NCI-H524 treated with DMSO at 0.1 percent for 48 hours (cell line): ENCODE measurements at regions not wholly inside any gene's neighbourhood (a gene's known extent, or its start where the extent isn't known, plus 50 kb on each side); places are given as distances from the start of the nearest gene placed in this dataset.
"Not testable (repeated sequence)": the region's sequence is repeated elsewhere in the genome, so short reads cannot be mapped to it uniquely, and the experiment has no call there.

Experiments used
- DNase-seq: peaks from one replicate; lab custom pipeline; 2025; lab: John Stamatoyannopoulos, UW

GRCh38 chr5:56295311-56295710 is 62.2 kb upstream of the ANKRD55 start:
- not testable (repeated sequence) for DNase-seq

GRCh38 chr5:56294354-56294753 is 61.2 kb upstream of the ANKRD55 start:
- DNase-seq, result no peak

DNA sequence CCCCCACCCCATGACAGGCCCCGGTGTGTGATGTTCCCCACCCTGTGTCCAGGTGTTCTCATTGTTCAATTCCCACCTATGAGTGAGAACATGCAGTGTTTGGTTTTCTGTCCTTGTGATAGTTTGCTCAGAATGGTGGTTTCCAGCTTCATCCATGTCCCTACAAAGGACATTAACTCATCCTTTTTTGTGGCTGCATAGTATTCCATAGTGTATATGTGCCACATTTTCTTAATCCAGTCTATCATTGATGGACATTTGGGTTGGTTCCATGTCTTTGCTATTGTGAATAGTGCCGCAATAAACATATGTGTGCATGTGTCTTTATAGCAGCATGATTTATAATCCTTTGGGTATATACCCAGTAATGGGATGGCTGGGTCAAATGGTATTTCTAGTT is 59.7 kb upstream of the ANKRD55 start:
- DNase-seq, result not testable (repeated sequence)

DNA sequence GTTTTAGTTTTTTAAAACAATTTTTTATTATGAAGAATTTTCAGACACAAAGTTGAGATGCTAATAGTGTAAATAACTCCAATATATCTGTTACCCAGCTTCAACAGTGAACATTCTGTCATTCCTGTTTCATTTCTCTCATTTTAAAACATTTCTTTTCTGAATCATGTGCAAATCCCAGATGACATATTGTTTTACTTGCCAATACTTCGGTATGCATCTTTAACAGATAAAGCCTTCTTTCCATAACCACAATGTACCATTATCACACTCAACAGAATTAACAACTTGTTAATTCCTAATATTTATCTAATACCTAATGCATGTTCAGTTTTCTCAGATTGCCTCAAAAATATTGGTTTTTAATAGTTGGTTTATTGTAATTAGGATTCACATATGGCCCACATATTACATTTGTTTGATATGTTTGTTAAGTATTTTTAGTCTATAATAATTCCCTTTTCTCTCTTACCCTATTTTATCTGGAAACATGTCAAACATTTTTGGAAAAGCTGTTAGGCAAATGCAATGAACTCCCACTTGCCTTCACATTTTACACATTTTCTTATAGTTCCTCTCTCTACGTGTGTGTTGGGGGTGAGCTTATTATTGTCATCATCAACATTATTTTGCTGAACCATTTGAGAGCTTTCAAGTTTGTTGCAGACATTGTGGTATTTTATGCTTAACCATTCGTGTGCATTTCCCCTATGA is 58.7 kb upstream of the ANKRD55 start:
- DNase-seq, result no peak

DNA sequence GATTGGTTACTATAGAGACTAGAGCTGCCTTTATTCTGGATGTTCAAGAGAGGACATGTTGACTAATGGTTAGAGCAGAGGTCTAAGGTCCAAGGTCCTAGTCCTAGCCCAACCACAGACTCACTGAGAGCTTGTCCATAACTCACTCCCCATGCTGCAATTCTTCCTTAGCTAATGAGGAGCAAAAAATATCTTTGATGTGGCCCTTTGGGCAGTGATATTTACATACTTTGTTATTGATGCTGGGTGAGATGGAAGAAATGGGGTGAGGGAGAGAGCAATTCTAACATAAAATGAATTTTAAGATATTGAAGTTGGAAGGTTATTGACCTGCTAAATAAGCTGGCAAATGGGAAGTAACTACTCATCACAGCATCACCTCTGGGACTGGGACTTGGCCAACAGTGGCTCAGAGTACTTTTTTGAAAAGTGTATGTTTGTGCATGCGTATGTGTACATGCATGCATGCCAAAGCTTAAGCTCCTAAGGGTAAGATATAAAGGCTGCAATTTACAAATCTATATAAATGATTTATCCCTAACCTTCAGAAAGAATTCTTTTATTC is 58.0 kb upstream of the ANKRD55 start:
- no peak for DNase-seq

DNA sequence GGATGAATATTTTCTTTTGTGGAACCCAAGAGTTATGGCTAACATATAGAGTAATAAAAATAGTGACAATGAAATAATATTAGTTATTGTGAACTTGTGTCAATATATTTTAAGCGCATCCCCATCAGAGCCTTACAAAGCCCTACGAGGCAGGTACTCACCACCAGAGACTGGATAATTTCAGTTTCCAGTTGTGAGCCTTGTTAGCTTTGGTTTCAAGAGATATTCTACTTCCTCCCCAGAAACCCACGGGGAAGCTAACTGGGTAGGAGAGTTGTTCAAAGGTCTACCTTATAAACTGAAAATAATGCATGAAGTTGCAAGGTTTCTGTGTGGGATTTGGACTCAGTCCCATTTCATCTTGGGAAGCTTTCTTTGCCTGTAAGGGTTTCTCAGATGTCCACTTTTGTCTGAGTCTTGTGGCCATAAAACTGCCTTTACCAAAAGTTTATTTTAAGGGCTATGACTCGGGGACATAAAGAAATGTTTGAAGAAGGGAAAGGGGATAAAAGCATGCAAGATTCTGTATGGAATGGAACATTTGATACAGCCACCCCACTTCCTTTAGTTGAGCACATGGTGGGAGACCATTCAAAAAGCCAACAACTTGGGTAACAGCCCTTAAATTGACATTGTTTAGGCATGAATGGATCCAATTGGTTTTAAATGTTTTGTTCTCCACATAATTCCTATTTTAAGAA is 57.4 kb upstream of the ANKRD55 start:
- no peak for DNase-seq

GRCh38 chr5:56289602-56289987 is 56.5 kb upstream of the ANKRD55 start:
- DNase-seq, result no peak

GRCh38 chr5:56288873-56289601 is 55.9 kb upstream of the ANKRD55 start:
- no peak for DNase-seq

DNA sequence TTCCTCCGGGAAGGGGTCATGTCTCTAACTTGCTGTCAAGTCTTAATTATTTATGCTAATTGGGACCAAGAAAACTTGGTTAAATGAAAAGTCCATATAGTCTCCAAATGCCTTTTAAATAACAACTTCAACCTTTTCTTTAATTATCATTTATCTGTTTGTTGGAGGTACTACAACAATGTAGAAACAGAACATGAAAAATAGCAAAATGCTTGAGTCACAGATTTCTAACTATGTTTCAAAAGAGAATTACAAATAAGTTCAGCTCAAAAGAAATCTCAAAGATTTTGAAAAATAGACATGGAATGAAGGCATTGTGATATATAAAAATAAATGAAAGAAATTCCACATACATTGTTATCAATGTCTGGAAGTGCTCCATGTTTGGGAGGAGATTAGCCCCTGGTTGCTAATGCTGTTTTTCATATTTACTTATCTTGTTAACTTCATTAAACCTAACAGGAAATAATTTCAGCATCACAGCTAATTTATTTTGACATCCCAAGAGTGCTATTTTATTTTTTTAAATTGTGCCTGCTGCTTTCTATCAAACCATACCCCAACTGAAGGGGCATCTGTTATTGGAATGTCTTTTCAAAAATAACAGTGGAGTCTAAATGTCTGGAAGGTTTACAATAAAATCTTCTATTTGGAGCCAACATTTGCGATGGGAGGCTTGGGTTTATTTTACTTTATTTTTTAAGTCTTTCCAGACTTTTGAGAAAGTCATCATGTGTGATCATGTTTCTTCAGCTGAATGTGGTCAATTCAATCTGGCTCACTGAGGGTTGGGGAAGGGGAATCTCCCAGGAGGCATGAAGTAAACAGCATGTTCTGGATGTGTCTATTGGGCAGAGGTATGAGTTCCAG is 53.1 kb upstream of the ANKRD55 start:
- DNase-seq, result no peak

GRCh38 chr5:56282951-56283350 is 49.8 kb upstream of the ANKRD55 start:
- no peak for DNase-seq
